GM12878 (cell line): ENCODE measurements at regions not wholly inside any gene's neighbourhood (a gene's known extent, or its start where the extent isn't known, plus 50 kb on each side); places are given as distances from the start of the nearest gene placed in this dataset.

Experiments used
- ATAC-seq: fragments of 200-7000 bp; cut with Tn5 transposase; 3 replicates; pipeline ENCODE4 v1.9.1; 2020; ENCODE audit warnings: mild to moderate bottlenecking, moderate library complexity
- BruUV-seq: library from RNA; stranded (reverse); fragments of 400-500 nt; replicated peaks from 2 replicates; lab custom pipeline; 2021; lab: Mats Ljungman, UMichigan
- CTCF ChIA-PET: fragments of 300-600 bp; sonication (Branson Sonifier 250); formaldehyde crosslinking; extraction: SDS; loops from one replicate; lab custom pipeline; 2021; ENCODE audit warnings: inconsistent platforms; lab: Yijun Ruan, JAX
- POLR2A ChIA-PET: fragments of 350-600 bp; formaldehyde crosslinking; extraction: SDS; loops from one replicate; lab custom pipeline; 2021; ENCODE audit warnings: inconsistent platforms; lab: Charles Lee
- RAD21 ChIA-PET: fragments of 300-600 bp; sonication (Branson Sonifier 250); formaldehyde crosslinking; loops from one replicate; lab custom pipeline; 2023; ENCODE audit warnings: antibody characterized with exemption; ENCODE audit not compliant: unreplicated experiment; lab: Charles Lee
- SMC1A ChIA-PET: fragments of 300-600 bp; sonication (Branson Sonifier 250); formaldehyde crosslinking; loops from one replicate; lab custom pipeline; 2023; ENCODE audit not compliant: unreplicated experiment, uncharacterized antibody; lab: Charles Lee
- DNase-seq: peaks from one replicate; pipeline ENCODE4 v3.0.0-alpha.2; 2011; ENCODE audit warnings: low read depth, low spot score
- FAIRE-seq: peaks from 3 replicates; lab custom pipeline; 2011; peaks lifted over from hg19 to GRCh38; lab: Jason Lieb, UNC
- H2AFZ ChIP-seq: 2 replicates; pipeline ENCODE4 v1.6.0; 2011; ENCODE audit warnings: low read depth, low read length, control low read depth; ENCODE audit not compliant: control insufficient read depth
- H3K27ac ChIP-seq: 2 replicates; pipeline ENCODE4 v1.5.1; 2011; ENCODE audit warnings: control low read depth; ENCODE audit not compliant: control insufficient read depth, insufficient read depth
- H3K27me3 ChIP-seq, 2 experiments: replicated peaks in 1 of 2; 2 replicates each; pipeline versions ENCODE4 v1.6.0 to v1.6.1; 2011; ENCODE audit warnings: low read length in 1 of 2; ENCODE audit not compliant: control insufficient read depth in 2 of 2, insufficient read depth in 2 of 2
- H3K36me3 ChIP-seq, 2 experiments: 2 replicates each; pipeline ENCODE4 v1.5.1; 2011; ENCODE audit warnings: low read length in 1 of 2; ENCODE audit not compliant: control insufficient read depth in 2 of 2, insufficient read depth in 2 of 2
- H3K4me1 ChIP-seq: 2 replicates; pipeline ENCODE4 v1.6.1; 2011; ENCODE audit warnings: mild to moderate bottlenecking, low read length, moderate library complexity, mixed read lengths; ENCODE audit not compliant: control insufficient read depth, insufficient read depth
- H3K4me2 ChIP-seq: 2 replicates; pipeline ENCODE4 v1.6.0; 2011; ENCODE audit warnings: control low read depth; ENCODE audit not compliant: control insufficient read depth, insufficient read depth
- H3K4me3 ChIP-seq: fragments of 200-600 bp; sonication (generic); 2 replicates; pipeline ENCODE4 v1.5.1; 2016
- H3K79me2 ChIP-seq: 2 replicates; pipeline ENCODE4 v1.6.0; 2011; ENCODE audit warnings: low read length; ENCODE audit not compliant: control insufficient read depth, insufficient read depth
- H3K9ac ChIP-seq: 2 replicates; pipeline ENCODE4 v1.8.0; 2011; ENCODE audit warnings: low read length, control low read depth, mixed read lengths; ENCODE audit not compliant: control insufficient read depth, insufficient read depth
- H3K9me3 ChIP-seq: replicated peaks from 3 replicates; pipeline ENCODE4 v1.5.1; 2011; ENCODE audit warnings: mild to moderate bottlenecking, low read length; ENCODE audit not compliant: control insufficient read depth, insufficient read depth
- H4K20me1 ChIP-seq: 2 replicates; pipeline ENCODE4 v1.6.0; 2011; ENCODE audit not compliant: control insufficient read depth, insufficient read depth
- ATF3 ChIP-seq: IDR thresholded peaks from 2 replicates; pipeline ENCODE4 v1.6.1; 2011; ENCODE audit warnings: low read depth, mild to moderate bottlenecking, low read length, moderate library complexity, borderline replicate concordance; ENCODE audit errors: extremely low read depth
- CHD1 ChIP-seq: IDR thresholded peaks from 2 replicates; pipeline ENCODE4 v1.6.1; 2012; ENCODE audit warnings: low read depth, low read length, improper control_type of control experiment
- ESRRA ChIP-seq: IDR thresholded peaks from 2 replicates; pipeline ENCODE4 v1.6.1; 2012; ENCODE audit warnings: mild to moderate bottlenecking, low read length, improper control_type of control experiment
- EZH2 ChIP-seq: IDR thresholded peaks from 2 replicates; pipeline ENCODE4 v1.6.1; 2012; ENCODE audit warnings: low read depth, mild to moderate bottlenecking, control low read depth, inconsistent platforms, low read length, borderline replicate concordance; ENCODE audit not compliant: control insufficient read depth
- HDGF ChIP-seq: fragments of 450-650 bp; IDR thresholded peaks from 2 replicates; pipeline ENCODE4 v1.6.1; 2016; ENCODE audit warnings: antibody characterized with exemption
- NR2C2 ChIP-seq: IDR thresholded peaks from 2 replicates; pipeline ENCODE4 v1.6.1; 2011; ENCODE audit warnings: borderline replicate concordance, low read depth; ENCODE audit not compliant: control insufficient read depth, insufficient read length
- NRF1 ChIP-seq: conservative IDR thresholded peaks from 2 replicates; pipeline ENCODE4 v1.6.1; 2011; ENCODE audit warnings: mild to moderate bottlenecking, low read depth, low read length, improper control_type of control experiment
- PBX3 ChIP-seq: IDR thresholded peaks from 2 replicates; pipeline ENCODE4 v1.6.1; 2011; ENCODE audit warnings: mild to moderate bottlenecking, low read depth, low read length, moderate library complexity; ENCODE audit not compliant: insufficient replicate concordance
- PML ChIP-seq: IDR thresholded peaks from 2 replicates; pipeline ENCODE4 v1.6.1; 2012; ENCODE audit warnings: low read length, inconsistent platforms
- RCOR1 ChIP-seq: conservative IDR thresholded peaks from 2 replicates; pipeline ENCODE4 v1.6.1; 2012; ENCODE audit warnings: low read depth, low read length, improper control_type of control experiment
- SMC3 ChIP-seq: IDR thresholded peaks from 2 replicates; pipeline ENCODE4 v1.6.1; 2011; ENCODE audit warnings: low read length, improper control_type of control experiment, borderline replicate concordance
- SUPT20H ChIP-seq: IDR thresholded peaks from 2 replicates; pipeline ENCODE4 v1.6.1; 2011; ENCODE audit warnings: low read depth, mild to moderate bottlenecking, low read length, moderate library complexity, borderline replicate concordance; ENCODE audit not compliant: control insufficient read depth
- TCF12 ChIP-seq: IDR thresholded peaks from 2 replicates; pipeline ENCODE4 v1.6.1; 2011; ENCODE audit warnings: low read depth, mild to moderate bottlenecking, low read length
- USF2 ChIP-seq: IDR thresholded peaks from 2 replicates; pipeline ENCODE4 v1.6.1; 2011; ENCODE audit warnings: low read depth, low read length, improper control_type of control experiment, borderline replicate concordance
- YY1 ChIP-seq: IDR thresholded peaks from 2 replicates; pipeline ENCODE4 v1.6.1; 2011; ENCODE audit warnings: low read depth, mild to moderate bottlenecking, low read length
- WGBS: methylation state at CpG from one replicate; pipeline ENCODE4 v1.1.6; 2016; ENCODE audit warnings: low lambda C conversion rate; ENCODE audit not compliant: insufficient replicate concordance, insufficient coverage; ENCODE audit errors: missing lambda C conversion rate; 5-methylcytosine and 5-hydroxymethylcytosine counted together
- in situ Hi-C: fragments of 300-500 bp; cut with MboI; formaldehyde crosslinking; loops from 9 replicates; pipeline ENCODE4 v1.14.3; 2018; ENCODE audit warnings: mixed read lengths
- intact Hi-C: fragments of 100-400 bp; cut with micrococcal nuclease; formaldehyde crosslinking; loops from one replicate; pipeline ENCODE4 v1.14.2; 2022; ENCODE audit not compliant: unreplicated experiment
- TF ChIP-seq, protein P1 (sequence below): IDR thresholded peaks from 2 replicates; pipeline ENCODE4 v1.6.1; 2012; ENCODE audit warnings: low read depth, low read length, improper control_type of control experiment
- TF ChIP-seq, protein P2 (sequence below): IDR thresholded peaks from 2 replicates; pipeline ENCODE4 v1.6.1; 2011; ENCODE audit warnings: borderline replicate concordance, low read depth, mild to moderate bottlenecking, moderate library complexity, mixed read lengths, low read length; ENCODE audit not compliant: insufficient read depth; ENCODE audit errors: extremely low read length
- TF ChIP-seq, protein P3 (sequence below): fragments of 150-350 bp; IDR thresholded peaks from 2 replicates; pipeline ENCODE4 v1.6.1; 2016; ENCODE audit warnings: low read depth, low read length

GRCh38 chr12:84537666-84538065 is 374.9 kb downstream of the SLC6A15 start:
- Histone ChIP-seq H2AFZ (no peak overlapping the region), H3K4me1 (no peaks in the 10 kb centered on the region), H3K4me3 (no peak overlapping the region), H3K27ac (no peak overlapping the region), H4K20me1 (no peaks in the 10 kb centered on the region), H3K9ac (no peak overlapping the region), H3K79me2 (no peaks in the 10 kb centered on the region), H3K4me2 (no peak overlapping the region), H3K27me3 (no peaks in the 10 kb centered on the region), H3K9me3 (no peaks in the 10 kb centered on the region), H3K36me3 (no peaks in the 10 kb centered on the region)
- in situ Hi-C loops, result no loop called here
- CTCF ChIA-PET, result no interaction called here
- RAD21 ChIA-PET, result no interaction called here
- no peak for ATAC-seq
- SMC1A ChIA-PET, result no interaction called here
- BruUV-seq, result no TSS peak
- FAIRE-seq, result no peak
- no peak for DNase-seq
- intact Hi-C loops, result no loop called here
- 30% methylated on average over 1 of the region's 1 CpG for WGBS
- POLR2A ChIA-PET, result no interaction called here
- TF ChIP-seq NRF1 (no peak), CHD1 (no peak), SMC3 (no peak), PML (no peak), RCOR1 (no peak), HDGF (no peak), ESRRA (no peak), SUPT20H (no peak), NR2C2 (no peak), YY1 (no peak), ATF3 (no peak), EZH2 (no peak), USF2 (no peak), TCF12 (no peak), PBX3 (no peak)
- TF ChIP-seq, protein P1, sequence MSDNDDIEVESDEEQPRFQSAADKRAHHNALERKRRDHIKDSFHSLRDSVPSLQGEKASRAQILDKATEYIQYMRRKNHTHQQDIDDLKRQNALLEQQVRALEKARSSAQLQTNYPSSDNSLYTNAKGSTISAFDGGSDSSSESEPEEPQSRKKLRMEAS, result no peak
- TF ChIP-seq, protein P2, sequence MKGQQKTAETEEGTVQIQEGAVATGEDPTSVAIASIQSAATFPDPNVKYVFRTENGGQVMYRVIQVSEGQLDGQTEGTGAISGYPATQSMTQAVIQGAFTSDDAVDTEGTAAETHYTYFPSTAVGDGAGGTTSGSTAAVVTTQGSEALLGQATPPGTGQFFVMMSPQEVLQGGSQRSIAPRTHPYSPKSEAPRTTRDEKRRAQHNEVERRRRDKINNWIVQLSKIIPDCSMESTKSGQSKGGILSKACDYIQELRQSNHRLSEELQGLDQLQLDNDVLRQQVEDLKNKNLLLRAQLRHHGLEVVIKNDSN, result no peak
- TF ChIP-seq, protein P3, sequence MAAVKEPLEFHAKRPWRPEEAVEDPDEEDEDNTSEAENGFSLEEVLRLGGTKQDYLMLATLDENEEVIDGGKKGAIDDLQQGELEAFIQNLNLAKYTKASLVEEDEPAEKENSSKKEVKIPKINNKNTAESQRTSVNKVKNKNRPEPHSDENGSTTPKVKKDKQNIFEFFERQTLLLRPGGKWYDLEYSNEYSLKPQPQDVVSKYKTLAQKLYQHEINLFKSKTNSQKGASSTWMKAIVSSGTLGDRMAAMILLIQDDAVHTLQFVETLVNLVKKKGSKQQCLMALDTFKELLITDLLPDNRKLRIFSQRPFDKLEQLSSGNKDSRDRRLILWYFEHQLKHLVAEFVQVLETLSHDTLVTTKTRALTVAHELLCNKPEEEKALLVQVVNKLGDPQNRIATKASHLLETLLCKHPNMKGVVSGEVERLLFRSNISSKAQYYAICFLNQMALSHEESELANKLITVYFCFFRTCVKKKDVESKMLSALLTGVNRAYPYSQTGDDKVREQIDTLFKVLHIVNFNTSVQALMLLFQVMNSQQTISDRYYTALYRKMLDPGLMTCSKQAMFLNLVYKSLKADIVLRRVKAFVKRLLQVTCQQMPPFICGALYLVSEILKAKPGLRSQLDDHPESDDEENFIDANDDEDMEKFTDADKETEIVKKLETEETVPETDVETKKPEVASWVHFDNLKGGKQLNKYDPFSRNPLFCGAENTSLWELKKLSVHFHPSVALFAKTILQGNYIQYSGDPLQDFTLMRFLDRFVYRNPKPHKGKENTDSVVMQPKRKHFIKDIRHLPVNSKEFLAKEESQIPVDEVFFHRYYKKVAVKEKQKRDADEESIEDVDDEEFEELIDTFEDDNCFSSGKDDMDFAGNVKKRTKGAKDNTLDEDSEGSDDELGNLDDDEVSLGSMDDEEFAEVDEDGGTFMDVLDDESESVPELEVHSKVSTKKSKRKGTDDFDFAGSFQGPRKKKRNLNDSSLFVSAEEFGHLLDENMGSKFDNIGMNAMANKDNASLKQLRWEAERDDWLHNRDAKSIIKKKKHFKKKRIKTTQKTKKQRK, result no peak
